BLaER1 (cell line): ENCODE measurements at regions not wholly inside any gene's neighbourhood (a gene's known extent, or its start where the extent isn't known, plus 50 kb on each side); places are given as distances from the start of the nearest gene placed in this dataset.

ENCODE experiments used
- H3K27ac ChIP-seq: shearing (Covaris generic); formaldehyde crosslinking; 2 replicates; pipeline ENCODE4 v1.8.1; 2022
- H3K27me3 ChIP-seq: shearing (Covaris generic); formaldehyde crosslinking; 2 replicates; pipeline ENCODE4 v1.8.1; 2022
- H3K36me3 ChIP-seq: shearing (Covaris generic); formaldehyde crosslinking; 2 replicates; pipeline ENCODE4 v1.8.1; 2022
- H3K4me1 ChIP-seq: shearing (Covaris generic); formaldehyde crosslinking; 2 replicates; pipeline ENCODE4 v1.8.1; 2022
- H3K4me2 ChIP-seq: shearing (Covaris generic); formaldehyde crosslinking; 2 replicates; pipeline ENCODE4 v1.8.1; 2022
- H3K4me3 ChIP-seq: shearing (Covaris generic); formaldehyde crosslinking; 2 replicates; pipeline ENCODE4 v1.8.1; 2022
- H3K9ac ChIP-seq: shearing (Covaris generic); formaldehyde crosslinking; 2 replicates; pipeline ENCODE4 v1.8.1; 2022
- H3K9me3 ChIP-seq: shearing (Covaris generic); formaldehyde crosslinking; 2 replicates; pipeline ENCODE4 v1.8.1; 2022
- H4K20me1 ChIP-seq: shearing (Covaris generic); formaldehyde crosslinking; 2 replicates; pipeline ENCODE4 v1.8.1; 2022
- Cebpa-rat ChIP-seq: shearing (Covaris generic); IDR thresholded peaks from 2 replicates; pipeline ENCODE4 v1.8.1; 2022

- no peak overlapping the region for H3K27ac ChIP-seq
- H3K9me3 ChIP-seq, result no peaks in the 10 kb centered on the region
- no peak for TF ChIP-seq Cebpa-rat
- no peak overlapping the region for H3K9ac ChIP-seq
- no peaks in the 10 kb centered on the region for H4K20me1 ChIP-seq
- H3K27me3 ChIP-seq, result no peaks in the 10 kb centered on the region
- H3K36me3 ChIP-seq, result no peaks in the 10 kb centered on the region
- H3K4me3 ChIP-seq, result no peak overlapping the region
- no peaks in the 10 kb centered on the region for H3K4me1 ChIP-seq
- no peak overlapping the region for H3K4me2 ChIP-seq
These were observed 63.9 kb upstream of the PTPRG start for GRCh38 chr3:61497463-61497862.

GRCh38 chr3:61505197-61505596 is 56.2 kb upstream of the PTPRG start:
- Histone ChIP-seq H4K20me1 (no peaks in the 10 kb centered on the region), H3K36me3 (no peaks in the 10 kb centered on the region), H3K4me1 (no peaks in the 10 kb centered on the region), H3K9ac (no peak overlapping the region), H3K4me3 (no peak overlapping the region), H3K27ac (no peak overlapping the region), H3K27me3 (no peaks in the 10 kb centered on the region), H3K9me3 (peaks cover 6% of the 10 kb centered on the region; the same call in 1 of the 2 replicates), H3K4me2 (no peak overlapping the region)
- TF ChIP-seq Cebpa-rat, result no peak

GRCh38 chr3:61507946-61508345 is 53.4 kb upstream of the PTPRG start:
- Histone ChIP-seq H4K20me1 (no peaks in the 10 kb centered on the region), H3K27ac (no peak overlapping the region), H3K4me2 (no peak overlapping the region), H3K9ac (no peak overlapping the region), H3K4me3 (no peak overlapping the region), H3K27me3 (no peaks in the 10 kb centered on the region), H3K4me1 (no peaks in the 10 kb centered on the region), H3K36me3 (no peaks in the 10 kb centered on the region), H3K9me3 (peaks cover 4% of the 10 kb centered on the region; the same call in 1 of the 2 replicates)
- no peak for TF ChIP-seq Cebpa-rat
